ENCODE measurements at regions not wholly inside any gene's neighbourhood (a gene's known extent, or its start where the extent isn't known, plus 50 kb on each side); places are given as distances from the start of the nearest gene placed in this dataset.

GRCh38 chr1:224504297-224505041, 69.9 kb upstream of the WDR26 start:
- no peak for DNase-seq (ENCODE audit: low read depth, low spot score)

GRCh38 chr1:224505454-224506093, 71.0 kb upstream of the WDR26 start:
- no peak for DNase-seq (ENCODE audit: low read depth, low spot score)

GRCh38 chr1:224506141-224506814, 71.7 kb upstream of the WDR26 start:
- no peak for DNase-seq (ENCODE audit: low read depth, low spot score)

GRCh38 chr1:224507771-224508523, 73.3 kb upstream of the WDR26 start:
- DNase-seq (ENCODE audit: low read depth, low spot score), result no peak

- no peak for DNase-seq (ENCODE audit: low read depth, low spot score)
These were observed 75.3 kb upstream of the WDR26 start for GRCh38 chr1:224509907-224510306.

- DNase-seq (ENCODE audit: low read depth, low spot score), result no peak
These were observed 76.5 kb upstream of the WDR26 start for GRCh38 chr1:224510880-224511645.

- no peak for DNase-seq (ENCODE audit: low read depth, low spot score)
These were observed 78.1 kb upstream of the WDR26 start for GRCh38 chr1:224512600-224513151.

- DNase-seq (ENCODE audit: low read depth, low spot score), result no peak
These were observed 78.8 kb upstream of the WDR26 start for GRCh38 chr1:224513383-224513782.

GRCh38 chr1:224513787-224514209, 79.2 kb upstream of the WDR26 start:
- peak; percentile 59 for DNase-seq (ENCODE audit: low read depth, low spot score)

- no peak for DNase-seq (ENCODE audit: low read depth, low spot score)
These were observed 82.6 kb upstream of the WDR26 start for GRCh38 chr1:224517171-224517570.

GRCh38 chr1:224518528-224518927, 83.9 kb upstream of the WDR26 start:
- DNase-seq (ENCODE audit: low read depth, low spot score), result no peak

- no peak for DNase-seq (ENCODE audit: low read depth, low spot score)
These were observed 85.3 kb upstream of the WDR26 start for GRCh38 chr1:224519874-224520273.

- DNase-seq (ENCODE audit: low read depth, low spot score), result no peak
These were observed 86.2 kb upstream of the WDR26 start for GRCh38 chr1:224520808-224521207.

- no peak for DNase-seq (ENCODE audit: low read depth, low spot score)
These were observed 87.5 kb upstream of the WDR26 start for GRCh38 chr1:224521904-224522734.

GRCh38 chr1:224523676-224524075, 89.1 kb upstream of the WDR26 start:
- DNase-seq (ENCODE audit: low read depth, low spot score), result no peak

GRCh38 chr1:224524679-224525078, 90.1 kb upstream of the WDR26 start:
- no peak for DNase-seq (ENCODE audit: low read depth, low spot score)

- DNase-seq (ENCODE audit: low read depth, low spot score), result no peak
These were observed 90.6 kb upstream of the CNIH3 start for GRCh38 chr1:224525411-224526040.

GRCh38 chr1:224526771-224527170, 89.3 kb upstream of the CNIH3 start:
- no peak for DNase-seq (ENCODE audit: low read depth, low spot score)

GRCh38 chr1:224528900-224529299, 87.2 kb upstream of the CNIH3 start:
- peak; percentile 53 for DNase-seq (ENCODE audit: low read depth, low spot score)

GRCh38 chr1:224529844-224530243, 86.3 kb upstream of the CNIH3 start:
- no peak for DNase-seq (ENCODE audit: low read depth, low spot score)

Data from brain pericyte (primary cell).